H1 (cell line): ENCODE measurements at regions not wholly inside any gene's neighbourhood (a gene's known extent, or its start where the extent isn't known, plus 50 kb on each side); places are given as distances from the start of the nearest gene placed in this dataset.

Experiments
- ASH2L ChIP-seq: fragments of 200-600, 300-600 bp; sonication (generic); IDR thresholded peaks from one replicate; pipeline ENCODE4 v1.7.1; 2017; ENCODE audit warnings: low read length
- BRCA1 ChIP-seq: IDR thresholded peaks from 2 replicates; pipeline ENCODE4 v1.6.1; 2012; ENCODE audit warnings: low read depth, low read length, improper control_type of control experiment
- CREB1 ChIP-seq: IDR thresholded peaks from 2 replicates; pipeline ENCODE4 v1.6.1; 2012; ENCODE audit warnings: inconsistent platforms
- EZH2 ChIP-seq: fragments of 200-600 bp; sonication (generic); IDR thresholded peaks from 2 replicates; pipeline ENCODE4 v1.7.1; 2012; ENCODE audit warnings: low read depth, mild to moderate bottlenecking, moderate library complexity, low read length, inconsistent platforms; ENCODE audit not compliant: severe bottlenecking
- NRF1 ChIP-seq: IDR thresholded peaks from 2 replicates; pipeline ENCODE4 v1.6.1; 2011; ENCODE audit warnings: mild to moderate bottlenecking, low read depth, low read length, improper control_type of control experiment
- POLR2A ChIP-seq, 2 experiments: IDR thresholded peaks; 1 replicate in 1 of 2; 2 replicates in 1 of 2; pipeline ENCODE4 v1.6.1; 2011; ENCODE audit warnings: low read depth in 2 of 2, low read length in 2 of 2, mild to moderate bottlenecking in 2 of 2; ENCODE audit errors: control extremely low read depth in 1 of 2
- RFX5 ChIP-seq: IDR thresholded peaks from 2 replicates; pipeline ENCODE4 v1.6.1; 2011; ENCODE audit warnings: low read depth, low read length, improper control_type of control experiment, borderline replicate concordance
- TAF1 ChIP-seq: IDR thresholded peaks from 2 replicates; pipeline ENCODE4 v1.6.1; 2011; ENCODE audit warnings: mild to moderate bottlenecking, low read depth, low read length
- TCF12 ChIP-seq: IDR thresholded peaks from 2 replicates; pipeline ENCODE4 v1.6.1; 2011; ENCODE audit warnings: low read depth, mild to moderate bottlenecking, low read length
- YY1 ChIP-seq: IDR thresholded peaks from 2 replicates; pipeline ENCODE4 v1.6.1; 2011; ENCODE audit warnings: low read depth, mild to moderate bottlenecking, low read length
- TF ChIP-seq, protein P1 (sequence below), 3 experiments: IDR thresholded peaks; 1 replicate in 2 of 3; 2 replicates in 1 of 3; pipeline versions ENCODE4 v1.5.1 to v1.6.1; 2011; ENCODE audit warnings: low read length in 3 of 3, mild to moderate bottlenecking in 3 of 3, inconsistent platforms in 2 of 3, low read depth in 1 of 3, moderate library complexity in 1 of 3; ENCODE audit not compliant: insufficient read depth in 1 of 3; ENCODE audit errors: control extremely low read depth in 1 of 3
- TF ChIP-seq, protein P2 (sequence below): IDR thresholded peaks from 2 replicates; pipeline ENCODE4 v1.6.1; 2012; ENCODE audit warnings: inconsistent platforms

- TF ChIP-seq TCF12 (no peak), NRF1 (no peak), POLR2A (IDR thresholded peaks at IDR 0.05; ENCODE audit: control extremely low read depth in 1 of 2, low read depth in 2 of 2, low read length in 2 of 2) (no peak), TAF1 (no peak), ASH2L (no peak), YY1 (no peak), RFX5 (no peak), BRCA1 (no peak), EZH2 (no peak), CREB1 (no peak)
- TF ChIP-seq, protein P1, sequence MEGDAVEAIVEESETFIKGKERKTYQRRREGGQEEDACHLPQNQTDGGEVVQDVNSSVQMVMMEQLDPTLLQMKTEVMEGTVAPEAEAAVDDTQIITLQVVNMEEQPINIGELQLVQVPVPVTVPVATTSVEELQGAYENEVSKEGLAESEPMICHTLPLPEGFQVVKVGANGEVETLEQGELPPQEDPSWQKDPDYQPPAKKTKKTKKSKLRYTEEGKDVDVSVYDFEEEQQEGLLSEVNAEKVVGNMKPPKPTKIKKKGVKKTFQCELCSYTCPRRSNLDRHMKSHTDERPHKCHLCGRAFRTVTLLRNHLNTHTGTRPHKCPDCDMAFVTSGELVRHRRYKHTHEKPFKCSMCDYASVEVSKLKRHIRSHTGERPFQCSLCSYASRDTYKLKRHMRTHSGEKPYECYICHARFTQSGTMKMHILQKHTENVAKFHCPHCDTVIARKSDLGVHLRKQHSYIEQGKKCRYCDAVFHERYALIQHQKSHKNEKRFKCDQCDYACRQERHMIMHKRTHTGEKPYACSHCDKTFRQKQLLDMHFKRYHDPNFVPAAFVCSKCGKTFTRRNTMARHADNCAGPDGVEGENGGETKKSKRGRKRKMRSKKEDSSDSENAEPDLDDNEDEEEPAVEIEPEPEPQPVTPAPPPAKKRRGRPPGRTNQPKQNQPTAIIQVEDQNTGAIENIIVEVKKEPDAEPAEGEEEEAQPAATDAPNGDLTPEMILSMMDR (IDR thresholded peaks at IDR 0.05; ENCODE audit: control extremely low read depth in 1 of 3, insufficient read depth in 1 of 3, low read depth in 1 of 3, low read length in 3 of 3), result no peak
- TF ChIP-seq, protein P2, sequence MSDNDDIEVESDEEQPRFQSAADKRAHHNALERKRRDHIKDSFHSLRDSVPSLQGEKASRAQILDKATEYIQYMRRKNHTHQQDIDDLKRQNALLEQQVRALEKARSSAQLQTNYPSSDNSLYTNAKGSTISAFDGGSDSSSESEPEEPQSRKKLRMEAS, result no peak
These were observed 146.1 kb downstream of the KLF5 start for GRCh38 chr13:73204952-73205351.
